ENCODE measurements at regions not wholly inside any gene's neighbourhood (a gene's known extent, or its start where the extent isn't known, plus 50 kb on each side); places are given as distances from the start of the nearest gene placed in this dataset.
"Not testable (repeated sequence)": the region's sequence is repeated elsewhere in the genome, so short reads cannot be mapped to it uniquely, and the experiment has no call there.

- TF ChIP-seq POLR2A (IDR thresholded peaks at IDR 0.05) (no peak), CTCF (IDR thresholded peaks at IDR 0.05) (no peak)
- 16 to 25% methylated on average over 1 of the region's 1 CpG for WGBS, 2 donors
- no peak overlapping the region for H3K4me3 ChIP-seq (ENCODE audit: low read depth, poor library complexity, severe bottlenecking)
- DNase-seq (ENCODE audit: low spot score in 2 of 2): no peak
- intact Hi-C loops (cut with DNase I; ENCODE audit: low total_unique reads): no loop called here
These were observed 606.8 kb downstream of the EPHA3 start for GRCh38 chr3:89714237-89714636.

GRCh38 chr3:89740080-89740880 lies 632.9 kb downstream of the EPHA3 start:
- DNase-seq (ENCODE audit: low spot score in 2 of 2): no peak
- H3K4me3 ChIP-seq (ENCODE audit: low read depth, poor library complexity, severe bottlenecking): no peak overlapping the region
- WGBS, 2 donors: 42 to 63% methylated on average over 1 of the region's 1 CpG
- intact Hi-C loops (cut with DNase I; ENCODE audit: low total_unique reads): no loop called here
- no peak for TF ChIP-seq CTCF (IDR thresholded peaks at IDR 0.05)
- no peak for TF ChIP-seq POLR2A (IDR thresholded peaks at IDR 0.05)

- TF ChIP-seq CTCF (IDR thresholded peaks at IDR 0.05): no peak
- intact Hi-C loops (cut with DNase I; ENCODE audit: low total_unique reads): no loop called here
- no peak for DNase-seq (ENCODE audit: low spot score in 2 of 2)
- H3K4me3 ChIP-seq (ENCODE audit: low read depth, poor library complexity, severe bottlenecking): no peak overlapping the region
These were observed 633.4 kb downstream of the EPHA3 start for GRCh38 chr3:89740881-89741177.

GRCh38 chr3:89742546-89742945 lies 635.1 kb downstream of the EPHA3 start:
- no peak overlapping the region for H3K4me3 ChIP-seq (ENCODE audit: low read depth, poor library complexity, severe bottlenecking)
- intact Hi-C loops (cut with DNase I; ENCODE audit: low total_unique reads): no loop called here

GRCh38 chr3:89747541-89748278 lies 640.3 kb downstream of the EPHA3 start:
- DNase-seq (ENCODE audit: low spot score in 2 of 2); H3K4me3 ChIP-seq (ENCODE audit: low read depth, poor library complexity, severe bottlenecking); intact Hi-C loops (cut with DNase I; ENCODE audit: low total_unique reads): not testable (repeated sequence)
- 92 to 94% methylated on average over 20 to 24 of the region's 24 CpGs for WGBS, 2 donors

More at GRCh38 chr3:89742546-89742945, 635.1 kb downstream of the EPHA3 start:
- WGBS, 2 donors: 91 to 93% methylated on average over 2 of the region's 2 CpGs
- no peak for DNase-seq (ENCODE audit: low spot score in 2 of 2)
- TF ChIP-seq CTCF (IDR thresholded peaks at IDR 0.05): no peak
- no peak for TF ChIP-seq POLR2A (IDR thresholded peaks at IDR 0.05)

GRCh38 chr3:89762405-89762804 lies 655.0 kb downstream of the EPHA3 start:
- WGBS, 2 donors: 29 to 67% methylated on average over 1 of the region's 1 CpG
- no peak for TF ChIP-seq CTCF (IDR thresholded peaks at IDR 0.05)
- no peak for TF ChIP-seq POLR2A (IDR thresholded peaks at IDR 0.05)
- intact Hi-C loops (cut with DNase I; ENCODE audit: low total_unique reads): no loop called here

More at GRCh38 chr3:89762405-89762804, 655.0 kb downstream of the EPHA3 start:
- H3K4me3 ChIP-seq (ENCODE audit: low read depth, poor library complexity, severe bottlenecking): no peak overlapping the region
- DNase-seq (ENCODE audit: low spot score in 2 of 2): no peak
